Epithelial cell of proximal tubule (primary cell): ENCODE measurements at regions not wholly inside any gene's neighbourhood (a gene's known extent, or its start where the extent isn't known, plus 50 kb on each side); places are given as distances from the start of the nearest gene placed in this dataset.

Experiments used
- DNase-seq: peaks from one replicate; pipeline ENCODE4 v3.0.0-alpha.2; 2011; ENCODE audit warnings: low read depth
- H3K4me3 ChIP-seq: 2 replicates; pipeline ENCODE4 v1.5.1; 2011; ENCODE audit warnings: low read depth, mild to moderate bottlenecking, low read length
- TF ChIP-seq, protein P1 (sequence below): conservative IDR thresholded peaks from 2 replicates; pipeline ENCODE4 v1.5.1; 2012; ENCODE audit warnings: low read depth, mild to moderate bottlenecking, low read length

DNA sequence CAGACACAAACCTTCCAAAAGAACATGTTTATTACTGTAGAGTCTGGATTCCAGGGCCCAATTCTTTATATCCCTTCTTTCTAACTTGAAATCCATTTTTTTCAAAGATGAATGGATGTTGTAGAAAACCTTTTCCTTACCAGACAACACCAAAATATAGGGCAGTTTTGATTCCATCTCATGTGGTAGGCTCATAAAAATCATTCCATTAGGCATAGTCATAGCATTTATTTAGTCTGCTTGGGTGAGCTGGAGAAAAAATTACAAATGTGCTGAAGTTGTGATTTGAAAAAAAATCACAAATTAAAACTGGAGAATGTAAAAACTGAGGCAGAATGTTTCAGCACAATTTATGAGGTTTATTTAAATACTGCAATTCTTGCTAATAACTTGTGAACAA lies 199.3 kb upstream of the TBC1D5 start:
- no peak overlapping the region for H3K4me3 ChIP-seq
- no peak for DNase-seq
- TF ChIP-seq, protein P1, sequence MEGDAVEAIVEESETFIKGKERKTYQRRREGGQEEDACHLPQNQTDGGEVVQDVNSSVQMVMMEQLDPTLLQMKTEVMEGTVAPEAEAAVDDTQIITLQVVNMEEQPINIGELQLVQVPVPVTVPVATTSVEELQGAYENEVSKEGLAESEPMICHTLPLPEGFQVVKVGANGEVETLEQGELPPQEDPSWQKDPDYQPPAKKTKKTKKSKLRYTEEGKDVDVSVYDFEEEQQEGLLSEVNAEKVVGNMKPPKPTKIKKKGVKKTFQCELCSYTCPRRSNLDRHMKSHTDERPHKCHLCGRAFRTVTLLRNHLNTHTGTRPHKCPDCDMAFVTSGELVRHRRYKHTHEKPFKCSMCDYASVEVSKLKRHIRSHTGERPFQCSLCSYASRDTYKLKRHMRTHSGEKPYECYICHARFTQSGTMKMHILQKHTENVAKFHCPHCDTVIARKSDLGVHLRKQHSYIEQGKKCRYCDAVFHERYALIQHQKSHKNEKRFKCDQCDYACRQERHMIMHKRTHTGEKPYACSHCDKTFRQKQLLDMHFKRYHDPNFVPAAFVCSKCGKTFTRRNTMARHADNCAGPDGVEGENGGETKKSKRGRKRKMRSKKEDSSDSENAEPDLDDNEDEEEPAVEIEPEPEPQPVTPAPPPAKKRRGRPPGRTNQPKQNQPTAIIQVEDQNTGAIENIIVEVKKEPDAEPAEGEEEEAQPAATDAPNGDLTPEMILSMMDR: no peak

DNA sequence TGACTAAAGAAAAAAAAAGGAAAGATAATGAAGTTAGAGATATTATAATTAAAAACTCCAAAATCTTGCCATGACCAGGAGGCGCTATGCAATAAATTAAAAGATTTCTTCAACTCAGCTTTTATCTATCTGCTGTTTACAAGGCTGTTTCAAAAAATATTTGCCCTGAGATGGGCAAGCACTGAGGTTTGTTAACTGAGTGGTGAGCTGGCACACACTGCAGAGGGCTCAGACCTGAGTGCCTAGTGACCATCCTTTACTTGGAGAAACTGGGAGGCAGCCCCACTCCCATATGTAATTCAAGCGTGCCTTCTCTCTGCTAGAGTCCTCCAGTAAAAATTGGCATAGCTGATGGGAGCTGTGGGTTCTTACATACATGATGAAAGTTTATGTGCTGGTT lies 198.7 kb upstream of the TBC1D5 start:
- TF ChIP-seq, protein P1: no peak
- no peak for DNase-seq
- H3K4me3 ChIP-seq: no peak overlapping the region

DNA sequence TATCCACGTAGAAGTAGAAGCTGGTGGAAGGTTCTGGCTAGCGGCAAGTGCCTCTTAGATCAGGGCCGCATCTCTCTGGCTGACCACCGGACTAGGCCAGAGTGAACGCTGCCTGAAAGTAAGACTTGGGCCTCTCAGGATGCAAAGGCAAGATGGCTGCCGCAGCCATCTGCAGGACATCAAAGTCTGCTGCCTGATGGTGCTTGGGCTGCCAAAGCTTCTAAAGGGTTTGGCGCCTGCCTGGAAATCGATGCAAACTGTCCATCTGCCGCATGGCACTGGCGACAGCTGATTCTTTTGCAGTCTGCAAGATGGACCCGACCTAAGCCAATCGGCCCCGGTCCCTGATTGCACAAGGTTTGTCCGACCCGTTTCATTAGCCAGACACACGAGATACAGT lies 196.7 kb upstream of the TBC1D5 start:
- TF ChIP-seq, protein P1: no peak
- no peak for DNase-seq
- no peak overlapping the region for H3K4me3 ChIP-seq

DNA sequence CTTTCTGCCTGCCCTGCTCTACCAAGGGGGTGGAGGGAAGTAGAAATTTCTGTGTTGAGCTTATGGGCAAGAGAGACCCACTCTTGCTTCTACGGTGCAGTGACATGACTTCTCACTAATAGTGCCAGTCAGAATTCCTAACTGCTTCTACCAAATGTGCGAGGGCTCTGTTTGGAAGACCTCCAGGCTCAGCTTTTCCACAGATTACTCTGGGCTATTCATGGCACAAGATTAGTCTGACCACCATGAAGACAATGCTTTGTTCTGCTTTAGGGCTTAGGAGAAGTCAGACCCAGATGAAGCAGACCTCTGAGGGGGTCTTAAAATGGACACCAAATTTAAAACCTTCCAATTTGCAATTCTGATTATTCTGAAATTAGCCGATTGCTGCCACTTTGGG lies 195.9 kb upstream of the TBC1D5 start:
- TF ChIP-seq, protein P1: no peak
- no peak overlapping the region for H3K4me3 ChIP-seq
- no peak for DNase-seq

DNA sequence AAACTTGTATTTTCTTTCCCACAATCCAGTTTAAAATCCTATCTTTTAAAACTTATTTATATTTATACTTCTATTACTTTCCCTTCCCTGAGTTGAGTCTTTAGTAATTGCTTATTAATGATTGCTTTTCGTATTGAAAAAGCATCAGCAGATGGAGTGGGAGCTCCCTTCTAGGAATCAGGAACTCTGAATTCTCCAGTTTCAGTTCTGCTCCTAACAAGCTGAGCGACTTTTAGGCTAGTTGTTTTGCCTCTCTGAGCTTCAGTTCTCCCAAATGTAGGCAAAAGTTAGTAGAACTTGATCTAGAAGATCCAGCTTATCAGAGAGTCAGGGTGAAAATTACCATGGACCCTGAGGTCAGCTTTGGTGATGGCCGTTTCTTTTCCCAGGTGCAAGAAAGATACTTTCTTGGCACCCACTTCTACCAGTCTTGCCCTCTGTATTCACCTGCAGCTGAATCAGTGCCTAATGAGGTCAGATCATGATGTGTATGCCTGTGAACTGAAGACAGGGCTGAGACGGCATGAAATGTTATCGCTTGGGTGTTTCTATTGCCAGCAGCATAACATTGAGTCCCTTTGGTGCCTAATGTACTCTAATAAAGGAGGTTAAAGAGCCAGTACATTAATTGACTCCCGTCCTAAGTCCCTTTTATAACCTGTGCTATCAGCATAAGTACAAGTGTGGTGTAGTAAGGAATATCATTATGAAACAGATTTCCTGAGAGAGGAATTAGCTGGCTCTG lies 194.5 kb upstream of the TBC1D5 start:
- DNase-seq: no peak
- TF ChIP-seq, protein P1: no peak
- H3K4me3 ChIP-seq: no peak overlapping the region

DNA sequence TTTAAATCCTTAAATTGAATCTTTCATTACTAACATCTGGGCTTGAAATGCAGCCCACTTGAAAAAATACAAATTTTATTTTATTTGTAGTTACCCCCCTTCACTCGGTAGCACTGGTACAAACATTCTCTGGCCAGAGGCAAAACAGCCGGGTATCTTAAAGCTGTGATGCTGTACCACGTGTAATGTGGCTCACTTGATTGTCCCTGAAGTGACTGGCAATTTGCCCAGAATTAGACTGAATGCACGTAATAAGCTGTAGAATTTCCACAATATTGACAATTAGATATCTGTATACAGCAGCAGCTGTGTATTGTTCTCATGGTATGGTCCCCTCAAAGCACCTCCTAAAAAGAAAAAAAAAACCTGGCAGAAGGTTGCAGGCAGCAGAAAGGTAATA lies 192.8 kb upstream of the TBC1D5 start:
- TF ChIP-seq, protein P1: no peak
- no peak for DNase-seq
- no peak overlapping the region for H3K4me3 ChIP-seq

DNA sequence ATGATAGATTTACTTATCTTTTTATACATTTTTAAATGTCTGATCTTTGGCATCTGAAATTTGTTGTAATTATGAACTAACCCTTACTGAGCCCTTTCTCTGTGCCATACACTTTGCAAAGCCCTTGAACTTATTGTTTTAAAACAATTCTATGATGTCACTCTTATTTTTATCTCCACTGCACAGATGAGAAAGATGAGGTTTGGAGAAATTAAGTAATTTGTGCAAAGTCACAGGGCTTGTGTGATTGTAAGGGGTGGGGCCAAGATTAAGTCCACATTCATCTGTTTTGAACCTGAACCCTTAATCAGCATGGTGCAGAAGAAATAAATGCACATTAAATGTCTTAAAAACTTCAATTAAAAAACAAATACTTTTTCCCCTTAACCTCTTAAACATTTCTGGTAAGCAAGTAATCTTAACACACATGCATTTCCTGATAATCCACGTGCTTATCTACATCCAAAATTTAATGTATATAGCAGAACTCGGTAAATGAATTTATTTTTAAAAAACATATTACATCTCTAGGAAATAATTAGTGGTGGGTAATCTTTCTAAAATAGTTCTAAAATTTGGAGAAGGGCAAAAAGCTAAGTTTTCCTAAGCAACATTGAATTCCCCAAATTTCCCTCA lies 189.8 kb upstream of the TBC1D5 start:
- no peak for DNase-seq
- TF ChIP-seq, protein P1: no peak
- H3K4me3 ChIP-seq: no peak overlapping the region
